K562 (cell line): ENCODE measurements at regions not wholly inside any gene's neighbourhood (a gene's known extent, or its start where the extent isn't known, plus 50 kb on each side); places are given as distances from the start of the nearest gene placed in this dataset.
A peak's percentile ranks its signal among the peaks of the same experiment; 100 is the strongest.

Source experiments
- ARID4B ChIP-seq: sonication (generic); formaldehyde crosslinking; IDR thresholded peaks from 2 replicates; pipeline ENCODE4 v1.8.0; 2022; ENCODE audit warnings: mild to moderate bottlenecking, missing genetic modification reagents
- ASH1L ChIP-seq: fragments of 450-650 bp; IDR thresholded peaks from 2 replicates; pipeline ENCODE4 v1.6.1; 2018; ENCODE audit warnings: borderline replicate concordance, mild to moderate bottlenecking, low read depth; ENCODE audit not compliant: partially characterized antibody
- BCOR ChIP-seq: fragments of 450-650 bp; IDR thresholded peaks from 2 replicates; pipeline ENCODE4 v1.6.1; 2016
- BRCA1 ChIP-seq, 2 experiments: fragments of 450-650 bp in 1 of 2; sonication (generic) in 1 of 2; formaldehyde crosslinking in 1 of 2; IDR thresholded peaks; 2 replicates each; pipeline versions ENCODE4 v1.5.0 to v1.6.1; 2017 to 2020; ENCODE audit warnings: mild to moderate bottlenecking in 1 of 2, missing genetic modification reagents in 1 of 2
- CAMTA2 ChIP-seq: fragments of 250-450 bp; sonication (Bioruptor Pico); conservative IDR thresholded peaks from 2 replicates; pipeline ENCODE4 v1.5.1; 2022
- CBFA2T3 ChIP-seq: fragments of 450-650 bp; IDR thresholded peaks from 2 replicates; pipeline ENCODE4 v1.6.1; 2017
- ELF4 ChIP-seq: fragments of 450-650 bp; formaldehyde crosslinking; IDR thresholded peaks from 2 replicates; pipeline ENCODE4 v1.4.0; 2022; ENCODE audit warnings: missing genetic modification characterization
- ETV1 ChIP-seq: fragments of 450-650 bp; conservative IDR thresholded peaks from 2 replicates; pipeline ENCODE4 v1.6.1; 2016; ENCODE audit warnings: missing genetic modification characterization, control low read depth, low read depth, missing compliant biosample characterization
- FOSL1 ChIP-seq: fragments of 200-800 bp; sonication (Bioruptor generic); conservative IDR thresholded peaks from 2 replicates; pipeline ENCODE4 v1.6.1; 2016; ENCODE audit warnings: missing genetic modification characterization, missing compliant biosample characterization
- GABPA ChIP-seq: fragments of 200-800 bp; sonication (Bioruptor generic); conservative IDR thresholded peaks from 2 replicates; pipeline ENCODE4 v1.6.1; 2016; ENCODE audit warnings: low read depth, missing genetic modification characterization, missing compliant biosample characterization
- GATAD2B ChIP-seq: fragments of 450-650 bp; IDR thresholded peaks from 2 replicates; pipeline ENCODE4 v1.6.1; 2017; ENCODE audit warnings: mild to moderate bottlenecking, borderline replicate concordance
- HCFC1 ChIP-seq: IDR thresholded peaks from 2 replicates; pipeline ENCODE4 v1.6.1; 2012; ENCODE audit warnings: low read depth, low read length, improper control_type of control experiment
- MAZ ChIP-seq, 2 experiments: fragments of 450-650 bp in 1 of 2; sonication (generic) in 1 of 2; formaldehyde crosslinking; IDR thresholded peaks in 1 of 2; conservative IDR thresholded peaks in 1 of 2; 2 replicates each; pipeline versions ENCODE4 v1.4.0 to v1.5.0; 2020; ENCODE audit warnings: mild to moderate bottlenecking in 1 of 2, missing genetic modification reagents in 1 of 2
- NR2C1 ChIP-seq, 2 experiments: fragments of 450-650 bp; IDR thresholded peaks; 2 replicates each; pipeline ENCODE4 v1.6.1; 2017; ENCODE audit warnings: mild to moderate bottlenecking in 2 of 2, antibody characterized with exemption in 1 of 2, inconsistent platforms in 1 of 2, missing compliant biosample characterization in 1 of 2, missing genetic modification characterization in 1 of 2
- ZBTB17 ChIP-seq: fragments of 450-650 bp; formaldehyde crosslinking; IDR thresholded peaks from 2 replicates; pipeline ENCODE4 v1.4.0; 2020; ENCODE audit warnings: mild to moderate bottlenecking
- TF ChIP-seq, protein P1 (sequence below): fragments of 250-450 bp; sonication (Bioruptor Pico); IDR thresholded peaks from 2 replicates; pipeline ENCODE4 v1.5.0; 2021; ENCODE audit warnings: mild to moderate bottlenecking, moderate library complexity
- TF ChIP-seq, protein P2 (sequence below): fragments of 450-650 bp; formaldehyde crosslinking; IDR thresholded peaks from 2 replicates; pipeline ENCODE4 v1.4.0; 2022; ENCODE audit warnings: mild to moderate bottlenecking, moderate library complexity

DNA sequence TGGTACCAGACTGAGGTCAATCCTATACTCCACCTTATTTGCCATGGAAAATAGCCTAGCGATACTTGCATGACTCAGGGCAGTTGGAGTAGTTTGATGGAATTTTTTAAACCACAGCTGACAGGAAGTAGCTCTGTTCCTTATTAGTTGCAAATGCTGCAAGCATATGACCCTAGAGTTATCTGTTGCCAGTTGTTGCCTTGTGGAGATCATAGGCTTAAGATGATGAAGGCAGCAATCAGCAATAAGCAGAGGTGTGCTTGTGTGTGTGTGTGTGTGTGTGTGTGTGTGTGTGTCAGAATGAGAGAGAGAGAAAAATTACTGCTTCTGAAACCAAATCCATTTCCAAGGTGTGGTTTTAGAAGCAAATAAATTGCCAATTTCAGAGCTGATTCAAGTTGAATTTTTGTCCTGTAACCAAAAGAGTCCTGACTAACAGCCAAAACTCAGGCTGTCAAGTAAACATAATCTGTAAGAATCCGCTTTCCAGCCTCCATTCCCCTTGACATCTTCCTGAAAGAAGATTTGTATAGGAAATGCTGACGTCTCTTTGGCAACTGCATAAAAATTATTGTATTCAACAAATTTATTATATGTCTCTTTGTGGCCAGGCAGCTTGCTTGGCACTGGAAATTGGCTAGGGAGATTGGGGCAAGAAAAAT is 141.2 kb downstream of the SERPINI1 start (continued):
- TF ChIP-seq ARID4B (CRISPR knock-in tag) = no peak
- no peak for TF ChIP-seq BCOR
- no peak for TF ChIP-seq CAMTA2 (CRISPR knock-in tag)
- TF ChIP-seq GABPA (tag) = peak; percentile 69
- TF ChIP-seq, protein P1, sequence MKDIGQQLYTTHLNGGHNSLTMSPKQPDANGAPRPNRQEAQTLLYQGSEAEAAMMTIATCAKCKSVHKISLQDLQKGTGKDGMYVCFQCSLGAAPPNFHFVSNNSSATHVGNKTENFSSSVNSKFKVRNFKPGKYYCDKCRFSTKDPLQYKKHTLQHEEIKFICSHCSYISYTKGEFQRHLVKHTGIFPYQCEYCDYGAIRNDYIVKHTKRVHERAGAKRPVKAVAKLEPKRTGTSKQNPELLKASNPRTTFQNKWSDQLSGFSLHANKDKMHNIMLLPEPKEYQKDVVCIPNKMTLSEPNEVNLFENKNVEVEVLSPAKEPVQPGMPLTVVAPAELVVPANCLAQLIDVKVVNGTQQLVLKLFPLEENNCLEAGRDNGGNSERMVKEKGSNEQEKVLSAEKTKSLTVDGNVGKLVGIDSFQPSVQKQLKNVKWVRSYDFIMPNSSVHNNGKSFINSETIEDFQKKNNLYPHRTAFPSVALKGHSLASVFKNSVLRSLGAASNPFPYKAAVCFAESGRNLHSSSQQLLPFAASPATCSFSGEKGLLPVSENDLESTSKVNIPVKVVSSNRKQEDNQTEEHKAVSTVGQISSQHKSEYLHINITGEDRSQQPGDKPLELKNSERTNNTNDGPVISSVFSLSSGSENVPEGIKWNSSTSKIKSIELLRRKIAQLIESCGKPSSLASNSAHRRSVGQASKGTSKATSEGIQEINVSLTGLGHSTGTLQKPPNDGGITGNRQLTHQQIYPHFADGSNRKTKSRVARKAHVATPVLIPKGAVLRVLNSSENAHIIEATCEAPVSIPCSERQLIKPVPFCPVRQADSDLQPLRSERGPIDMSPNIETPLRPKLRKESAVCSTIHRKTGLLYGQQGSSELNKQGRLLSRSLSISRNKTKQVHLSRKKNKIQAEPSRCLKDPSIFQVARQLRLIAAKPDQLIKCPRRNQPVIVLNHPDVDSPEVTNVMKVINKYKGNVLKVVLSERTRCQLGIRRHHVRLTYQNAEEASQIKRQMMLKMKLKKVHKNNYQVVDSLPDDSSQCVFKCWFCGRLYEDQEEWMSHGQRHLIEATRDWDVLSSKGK (CRISPR knock-in tag) = no peak
- TF ChIP-seq BRCA1 (IDR thresholded peaks at IDR 0.05) = no peak
- TF ChIP-seq BRCA1 (CRISPR knock-in tag; IDR thresholded peaks at IDR 0.05) = no peak
- TF ChIP-seq ZBTB17 (CRISPR knock-in tag) = peak; percentile 42; the same call in 1 of the 2 replicates
- TF ChIP-seq CBFA2T3 = peak; percentile 43
- TF ChIP-seq, protein P2, sequence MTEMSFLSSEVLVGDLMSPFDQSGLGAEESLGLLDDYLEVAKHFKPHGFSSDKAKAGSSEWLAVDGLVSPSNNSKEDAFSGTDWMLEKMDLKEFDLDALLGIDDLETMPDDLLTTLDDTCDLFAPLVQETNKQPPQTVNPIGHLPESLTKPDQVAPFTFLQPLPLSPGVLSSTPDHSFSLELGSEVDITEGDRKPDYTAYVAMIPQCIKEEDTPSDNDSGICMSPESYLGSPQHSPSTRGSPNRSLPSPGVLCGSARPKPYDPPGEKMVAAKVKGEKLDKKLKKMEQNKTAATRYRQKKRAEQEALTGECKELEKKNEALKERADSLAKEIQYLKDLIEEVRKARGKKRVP (CRISPR knock-in tag) = 0 out of 2 replicates have a peak, but pooled peaks have one; percentile 56
- peak; percentile 43; the same call in 1 of the 2 replicates for TF ChIP-seq ELF4
- TF ChIP-seq ETV1 = peak; percentile 43; the same call in 1 of the 2 replicates
- no peak for TF ChIP-seq NR2C1 (IDR thresholded peaks at IDR 0.05)
- 0 out of 2 replicates have a peak, but pooled peaks have one; percentile 14 for TF ChIP-seq NR2C1 (tag; IDR thresholded peaks at IDR 0.05)
- TF ChIP-seq MAZ (CRISPR knock-in tag; conservative IDR thresholded peaks at IDR 0.05 in 1 of 2, IDR thresholded peaks at IDR 0.05 in 1 of 2) = peak in 1 of 2 experiments; percentile 37; a peak in 1 of 4 replicates
- TF ChIP-seq HCFC1 = no peak
- no peak for TF ChIP-seq GATAD2B
- TF ChIP-seq FOSL1 (tag) = peak; percentile 34; the same call in 1 of the 2 replicates
- TF ChIP-seq ASH1L = no peak
